ENCODE measurements at regions not wholly inside any gene's neighbourhood (a gene's known extent, or its start where the extent isn't known, plus 50 kb on each side); places are given as distances from the start of the nearest gene placed in this dataset.

DNA sequence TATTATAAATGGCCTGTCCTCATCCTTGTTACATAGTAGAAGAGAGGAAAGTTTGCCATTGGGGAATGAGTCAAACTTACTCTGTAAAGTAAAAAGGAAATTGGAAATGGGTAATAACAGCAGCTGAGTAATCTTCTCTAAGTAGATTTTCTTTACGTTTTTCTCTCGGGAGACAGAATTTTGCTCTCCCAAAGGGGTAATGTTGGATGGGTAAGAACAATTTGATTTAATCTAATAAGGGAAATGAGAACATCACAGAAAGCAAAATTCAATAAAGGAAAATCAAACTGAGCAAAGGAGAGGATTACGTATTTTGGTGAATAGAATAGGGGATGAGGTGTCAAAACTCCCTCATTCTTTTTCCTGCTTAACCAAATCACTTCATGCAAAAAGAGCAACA, 283.1 kb upstream of the FOXG1 start:
- Histone ChIP-seq H3K36me3 (ENCODE audit: control insufficient read depth, low read length) (no peaks in the 10 kb centered on the region), H3K79me2 (ENCODE audit: control insufficient read depth, low read length) (no peaks in the 10 kb centered on the region), H3K9me3 (ENCODE audit: control insufficient read depth, insufficient read depth, low read length) (peaks cover 4% of the 10 kb centered on the region; the same call in 1 of the 2 replicates), H3K4me1 (ENCODE audit: control insufficient read depth, low read length) (no peaks in the 10 kb centered on the region), H3K27me3 (ENCODE audit: control insufficient read depth, low read length) (no peaks in the 10 kb centered on the region), H4K20me1 (ENCODE audit: control insufficient read depth, insufficient read depth, low read depth, low read length) (no peaks in the 10 kb centered on the region), H3K4me3 (ENCODE audit: low read length) (no peak overlapping the region), H3K9me2 (replicated peaks; ENCODE audit: control insufficient read depth, low read length) (no peaks in the 10 kb centered on the region), H3K27ac (ENCODE audit: low read depth, low read length) (no peak overlapping the region), H3F3A (ENCODE audit: control insufficient read depth, insufficient read depth) (no peaks in the 10 kb centered on the region), H3K4me2 (ENCODE audit: low read length) (no peak overlapping the region)
- TF ChIP-seq EZH2phosphoT487 (IDR thresholded peaks at IDR 0.05; ENCODE audit: borderline replicate concordance, low read length), result no peak
- TF ChIP-seq, protein P1, sequence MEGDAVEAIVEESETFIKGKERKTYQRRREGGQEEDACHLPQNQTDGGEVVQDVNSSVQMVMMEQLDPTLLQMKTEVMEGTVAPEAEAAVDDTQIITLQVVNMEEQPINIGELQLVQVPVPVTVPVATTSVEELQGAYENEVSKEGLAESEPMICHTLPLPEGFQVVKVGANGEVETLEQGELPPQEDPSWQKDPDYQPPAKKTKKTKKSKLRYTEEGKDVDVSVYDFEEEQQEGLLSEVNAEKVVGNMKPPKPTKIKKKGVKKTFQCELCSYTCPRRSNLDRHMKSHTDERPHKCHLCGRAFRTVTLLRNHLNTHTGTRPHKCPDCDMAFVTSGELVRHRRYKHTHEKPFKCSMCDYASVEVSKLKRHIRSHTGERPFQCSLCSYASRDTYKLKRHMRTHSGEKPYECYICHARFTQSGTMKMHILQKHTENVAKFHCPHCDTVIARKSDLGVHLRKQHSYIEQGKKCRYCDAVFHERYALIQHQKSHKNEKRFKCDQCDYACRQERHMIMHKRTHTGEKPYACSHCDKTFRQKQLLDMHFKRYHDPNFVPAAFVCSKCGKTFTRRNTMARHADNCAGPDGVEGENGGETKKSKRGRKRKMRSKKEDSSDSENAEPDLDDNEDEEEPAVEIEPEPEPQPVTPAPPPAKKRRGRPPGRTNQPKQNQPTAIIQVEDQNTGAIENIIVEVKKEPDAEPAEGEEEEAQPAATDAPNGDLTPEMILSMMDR (IDR thresholded peaks at IDR 0.05; ENCODE audit: low read depth, low read length, poor library complexity, severe bottlenecking), result no peak

DNA sequence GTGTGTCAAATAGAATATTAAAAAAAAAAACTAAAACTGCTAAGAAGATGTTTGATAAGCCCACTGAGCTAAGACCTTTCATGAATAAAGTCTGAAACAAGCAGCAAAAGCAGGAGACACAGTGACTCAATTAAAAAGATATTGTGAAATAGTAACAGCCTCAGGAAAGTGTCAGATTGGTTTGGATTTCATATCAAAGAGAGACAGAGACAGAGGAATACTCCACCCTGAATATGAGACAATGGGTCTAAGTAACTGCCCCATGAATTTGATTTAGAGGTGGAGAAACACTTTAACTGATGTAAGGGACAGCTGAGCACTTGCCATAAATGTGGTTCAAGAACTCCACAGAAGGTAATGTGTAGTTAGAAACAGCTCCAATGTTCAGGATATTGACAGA, 277.9 kb upstream of the FOXG1 start:
- H4K20me1 ChIP-seq (ENCODE audit: control insufficient read depth, insufficient read depth, low read depth, low read length), result no peaks in the 10 kb centered on the region
- H3K9me3 ChIP-seq (ENCODE audit: control insufficient read depth, insufficient read depth, low read length), result peaks cover 5% of the 10 kb centered on the region; the same call in 1 of the 2 replicates
- no peaks in the 10 kb centered on the region for H3K9me2 ChIP-seq (replicated peaks; ENCODE audit: control insufficient read depth, low read length)
- no peaks in the 10 kb centered on the region for H3K36me3 ChIP-seq (ENCODE audit: control insufficient read depth, low read length)
- no peaks in the 10 kb centered on the region for H3F3A ChIP-seq (ENCODE audit: control insufficient read depth, insufficient read depth)
- H3K27ac ChIP-seq (ENCODE audit: low read depth, low read length), result no peak overlapping the region
- H3K4me2 ChIP-seq (ENCODE audit: low read length), result no peak overlapping the region
- H3K27me3 ChIP-seq (ENCODE audit: control insufficient read depth, low read length), result no peaks in the 10 kb centered on the region
- H3K4me3 ChIP-seq (ENCODE audit: low read length), result no peak overlapping the region
- no peaks in the 10 kb centered on the region for H3K79me2 ChIP-seq (ENCODE audit: control insufficient read depth, low read length)
- TF ChIP-seq, protein P1 (IDR thresholded peaks at IDR 0.05; ENCODE audit: low read depth, low read length, poor library complexity, severe bottlenecking), result no peak
- no peak for TF ChIP-seq EZH2phosphoT487 (IDR thresholded peaks at IDR 0.05; ENCODE audit: borderline replicate concordance, low read length)
- H3K4me1 ChIP-seq (ENCODE audit: control insufficient read depth, low read length), result no peaks in the 10 kb centered on the region

DNA sequence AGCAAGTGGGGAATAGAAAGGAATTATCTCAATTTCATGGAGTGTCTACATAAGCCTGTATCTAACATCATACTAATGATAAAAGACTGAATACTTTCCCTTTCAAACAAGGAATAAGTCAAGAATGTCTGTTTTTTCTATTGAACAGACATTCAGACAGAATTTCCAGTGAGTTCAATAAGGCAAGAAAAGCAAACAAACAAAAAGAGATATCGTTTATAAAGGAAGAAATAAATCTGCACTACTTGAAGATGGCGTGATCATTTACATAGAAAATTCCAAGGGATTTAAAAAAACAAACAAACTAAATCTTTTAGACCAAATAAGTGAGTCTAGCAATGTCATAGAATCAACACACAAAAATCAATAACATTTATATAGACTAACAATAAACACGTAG, 273.1 kb upstream of the FOXG1 start:
- H3K9me3 ChIP-seq (ENCODE audit: control insufficient read depth, insufficient read depth, low read length), result peaks cover 5% of the 10 kb centered on the region; the same call in 1 of the 2 replicates
- TF ChIP-seq, protein P1 (IDR thresholded peaks at IDR 0.05; ENCODE audit: low read depth, low read length, poor library complexity, severe bottlenecking), result no peak
- TF ChIP-seq EZH2phosphoT487 (IDR thresholded peaks at IDR 0.05; ENCODE audit: borderline replicate concordance, low read length), result no peak
- no peak overlapping the region for H3K27ac ChIP-seq (ENCODE audit: low read depth, low read length)

More for the DNA sequence above, 273.1 kb upstream of the FOXG1 start:
- no peaks in the 10 kb centered on the region for H3F3A ChIP-seq (ENCODE audit: control insufficient read depth, insufficient read depth)
- H3K9me2 ChIP-seq (replicated peaks; ENCODE audit: control insufficient read depth, low read length), result no peaks in the 10 kb centered on the region
- no peaks in the 10 kb centered on the region for H3K27me3 ChIP-seq (ENCODE audit: control insufficient read depth, low read length)
- no peaks in the 10 kb centered on the region for H3K79me2 ChIP-seq (ENCODE audit: control insufficient read depth, low read length)
- no peak overlapping the region for H3K4me3 ChIP-seq (ENCODE audit: low read length)
- no peak overlapping the region for H3K4me2 ChIP-seq (ENCODE audit: low read length)
- no peaks in the 10 kb centered on the region for H3K4me1 ChIP-seq (ENCODE audit: control insufficient read depth, low read length)
- H4K20me1 ChIP-seq (ENCODE audit: control insufficient read depth, insufficient read depth, low read depth, low read length), result no peaks in the 10 kb centered on the region
- no peaks in the 10 kb centered on the region for H3K36me3 ChIP-seq (ENCODE audit: control insufficient read depth, low read length)

All from DOHH2 (cell line).